HG03439 (cell line): ENCODE measurements at regions not wholly inside any gene's neighbourhood (a gene's known extent, or its start where the extent isn't known, plus 50 kb on each side); places are given as distances from the start of the nearest gene placed in this dataset.
"Not testable (repeated sequence)": the region's sequence is repeated elsewhere in the genome, so short reads cannot be mapped to it uniquely, and the experiment has no call there.

Source experiments
- ATAC-seq: cut with Tn5 transposase; IDR thresholded peaks from one replicate; pipeline ENCODE4 v1.9.1; 2021; ENCODE audit warnings: mild to moderate bottlenecking, moderate library complexity; ENCODE audit not compliant: unreplicated experiment

- ATAC-seq = no peak
These were observed 205.3 kb upstream of the MKLN1 start for GRCh38 chr7:131122394-131122793.

- peak; percentile 94 for ATAC-seq
These were observed 203.6 kb upstream of the MKLN1 start for GRCh38 chr7:131124001-131124629.

- no peak for ATAC-seq
These were observed 202.8 kb upstream of the MKLN1 start for GRCh38 chr7:131124867-131125266.

GRCh38 chr7:131130324-131130723 is 197.4 kb upstream of the MKLN1 start:
- no peak for ATAC-seq

- no peak for ATAC-seq
These were observed 196.5 kb upstream of the MKLN1 start for GRCh38 chr7:131131012-131131745.

GRCh38 chr7:131131746-131132431 is 195.8 kb upstream of the MKLN1 start:
- no peak for ATAC-seq

- no peak for ATAC-seq
These were observed 188.2 kb upstream of the MKLN1 start for GRCh38 chr7:131139462-131139861.

- no peak for ATAC-seq
These were observed 186.2 kb upstream of the MKLN1 start for GRCh38 chr7:131141443-131141967.

- ATAC-seq = no peak
These were observed 183.8 kb upstream of the MKLN1 start for GRCh38 chr7:131143869-131144268.

- ATAC-seq = no peak
These were observed 182.7 kb upstream of the MKLN1 start for GRCh38 chr7:131145026-131145425.

GRCh38 chr7:131145770-131146169 is 181.9 kb upstream of the MKLN1 start:
- no peak for ATAC-seq

- no peak for ATAC-seq
These were observed 180.1 kb upstream of the MKLN1 start for GRCh38 chr7:131147604-131148003.

- no peak for ATAC-seq
These were observed 179.4 kb upstream of the MKLN1 start for GRCh38 chr7:131148258-131148657.

GRCh38 chr7:131148708-131149428 is 178.8 kb upstream of the MKLN1 start:
- no peak for ATAC-seq

- no peak for ATAC-seq
These were observed 178.3 kb upstream of the MKLN1 start for GRCh38 chr7:131149429-131149773.

GRCh38 chr7:131149840-131150239 is 177.8 kb upstream of the MKLN1 start:
- no peak for ATAC-seq

GRCh38 chr7:131151034-131151433 is 176.6 kb upstream of the MKLN1 start:
- no peak for ATAC-seq

GRCh38 chr7:131152766-131153165 is 174.9 kb upstream of the MKLN1 start:
- no peak for ATAC-seq

- no peak for ATAC-seq
These were observed 173.3 kb upstream of the MKLN1 start for GRCh38 chr7:131154380-131154779.

GRCh38 chr7:131157530-131158243 is 170.0 kb upstream of the MKLN1 start:
- ATAC-seq = no peak

- ATAC-seq = not testable (repeated sequence)
These were observed 169.4 kb upstream of the MKLN1 start for GRCh38 chr7:131158244-131158636.
